ENCODE measurements at regions not wholly inside any gene's neighbourhood (a gene's known extent, or its start where the extent isn't known, plus 50 kb on each side); places are given as distances from the start of the nearest gene placed in this dataset.

DNA sequence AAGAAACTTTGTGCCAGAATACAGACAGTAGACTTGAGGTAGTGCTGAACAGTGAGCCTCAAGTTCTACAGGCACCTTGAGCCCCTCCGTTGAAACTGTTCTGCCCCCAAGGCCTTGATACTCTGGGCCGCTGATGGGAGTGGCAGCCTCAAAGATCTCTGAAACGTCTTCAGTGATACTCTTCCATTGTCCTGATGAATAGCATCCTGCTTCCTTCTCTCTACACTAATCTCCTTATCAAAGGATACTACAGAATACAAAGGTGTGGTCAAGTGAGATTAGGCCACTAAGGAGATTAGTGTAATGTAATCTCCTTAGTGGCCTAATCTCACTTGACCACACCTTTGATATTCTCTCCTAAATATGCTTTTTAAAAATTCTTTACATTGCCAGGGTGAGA is 419.8 kb upstream of the SEL1L start:
- TF ChIP-seq, protein P1, sequence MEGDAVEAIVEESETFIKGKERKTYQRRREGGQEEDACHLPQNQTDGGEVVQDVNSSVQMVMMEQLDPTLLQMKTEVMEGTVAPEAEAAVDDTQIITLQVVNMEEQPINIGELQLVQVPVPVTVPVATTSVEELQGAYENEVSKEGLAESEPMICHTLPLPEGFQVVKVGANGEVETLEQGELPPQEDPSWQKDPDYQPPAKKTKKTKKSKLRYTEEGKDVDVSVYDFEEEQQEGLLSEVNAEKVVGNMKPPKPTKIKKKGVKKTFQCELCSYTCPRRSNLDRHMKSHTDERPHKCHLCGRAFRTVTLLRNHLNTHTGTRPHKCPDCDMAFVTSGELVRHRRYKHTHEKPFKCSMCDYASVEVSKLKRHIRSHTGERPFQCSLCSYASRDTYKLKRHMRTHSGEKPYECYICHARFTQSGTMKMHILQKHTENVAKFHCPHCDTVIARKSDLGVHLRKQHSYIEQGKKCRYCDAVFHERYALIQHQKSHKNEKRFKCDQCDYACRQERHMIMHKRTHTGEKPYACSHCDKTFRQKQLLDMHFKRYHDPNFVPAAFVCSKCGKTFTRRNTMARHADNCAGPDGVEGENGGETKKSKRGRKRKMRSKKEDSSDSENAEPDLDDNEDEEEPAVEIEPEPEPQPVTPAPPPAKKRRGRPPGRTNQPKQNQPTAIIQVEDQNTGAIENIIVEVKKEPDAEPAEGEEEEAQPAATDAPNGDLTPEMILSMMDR (IDR thresholded peaks at IDR 0.05): no peak
- no peak for TF ChIP-seq POLR2A (IDR thresholded peaks at IDR 0.05)
